ENCODE measurements at regions not wholly inside any gene's neighbourhood (a gene's known extent, or its start where the extent isn't known, plus 50 kb on each side); places are given as distances from the start of the nearest gene placed in this dataset.

- no peak for TF ChIP-seq CTCF (IDR thresholded peaks at IDR 0.05)
- TF ChIP-seq POLR2AphosphoS5 (IDR thresholded peaks at IDR 0.05): no peak
Measured at GRCh38 chr4:43512253-43512652, 619.7 kb downstream of the GRXCR1 start.
